ENCODE measurements at regions not wholly inside any gene's neighbourhood (a gene's known extent, or its start where the extent isn't known, plus 50 kb on each side); places are given as distances from the start of the nearest gene placed in this dataset.
A peak's percentile ranks its signal among the peaks of the same experiment; 100 is the strongest.

GRCh38 chr18:44370861-44371260 is 309.8 kb upstream of the SETBP1 start:
- Histone ChIP-seq H3K9ac (ENCODE audit: low read length in 3 of 3) (no peak overlapping the region), H3K4me1 (ENCODE audit: control insufficient read depth in 2 of 3, insufficient read depth in 2 of 3, low read depth in 1 of 3, low read length in 3 of 3) (no peaks in the 10 kb centered on the region), H3K9me3 (ENCODE audit: control insufficient read depth in 2 of 3, insufficient read depth in 1 of 3, low read length in 3 of 3) (peaks cover 0 to 14% (median 0%) of the 10 kb centered on the region in 3 donors), H3K4me3 (ENCODE audit: low read length in 3 of 3) (no peak overlapping the region), H3K36me3 (ENCODE audit: control insufficient read depth in 2 of 3, insufficient read depth in 3 of 3, low read length in 3 of 3) (no peaks in the 10 kb centered on the region), H3K27ac (ENCODE audit: low read depth in 2 of 2, low read length in 2 of 2) (no peak overlapping the region), H3K27me3 (ENCODE audit: control insufficient read depth, insufficient read depth, low read length) (no peaks in the 10 kb centered on the region)
- DNase-seq: no peak
- intact Hi-C loops (cut with DNase I): no loop called here
- FAIRE-seq: no peak
- TF ChIP-seq CTCF (IDR thresholded peaks at IDR 0.05; ENCODE audit: borderline replicate concordance, extremely low read depth, insufficient read depth): no peak

- DNase-seq: no peak
- no peaks in the 10 kb centered on the region for H3K4me1 ChIP-seq (ENCODE audit: control insufficient read depth in 2 of 3, insufficient read depth in 2 of 3, low read depth in 1 of 3, low read length in 3 of 3)
- H3K27me3 ChIP-seq (ENCODE audit: control insufficient read depth, insufficient read depth, low read length): no peaks in the 10 kb centered on the region
- H3K36me3 ChIP-seq (ENCODE audit: control insufficient read depth in 2 of 3, insufficient read depth in 3 of 3, low read length in 3 of 3): no peaks in the 10 kb centered on the region
- no peak for TF ChIP-seq CTCF (IDR thresholded peaks at IDR 0.05; ENCODE audit: borderline replicate concordance, extremely low read depth, insufficient read depth)
- H3K9ac ChIP-seq (ENCODE audit: low read length in 3 of 3): no peak overlapping the region
- H3K27ac ChIP-seq (ENCODE audit: low read depth in 2 of 2, low read length in 2 of 2): no peak overlapping the region
- FAIRE-seq: no peak
- intact Hi-C loops (cut with DNase I): no loop called here
- peaks cover 0 to 14% (median 0%) of the 10 kb centered on the region in 3 donors for H3K9me3 ChIP-seq (ENCODE audit: control insufficient read depth in 2 of 3, insufficient read depth in 1 of 3, low read length in 3 of 3)
- H3K4me3 ChIP-seq (ENCODE audit: low read length in 3 of 3): no peak overlapping the region
Measured at GRCh38 chr18:44374966-44375365, 305.7 kb upstream of the SETBP1 start.

GRCh38 chr18:44386401-44386800 is 294.3 kb upstream of the SETBP1 start:
- intact Hi-C loops (cut with DNase I): no loop called here
- H3K4me1 ChIP-seq (ENCODE audit: control insufficient read depth in 2 of 3, insufficient read depth in 2 of 3, low read depth in 1 of 3, low read length in 3 of 3): peaks cover 0 to 2% (median 0%) of the 10 kb centered on the region in 3 donors
- no peak overlapping the region for H3K9ac ChIP-seq (ENCODE audit: low read length in 3 of 3)
- H3K27me3 ChIP-seq (ENCODE audit: control insufficient read depth, insufficient read depth, low read length): no peaks in the 10 kb centered on the region
- no peaks in the 10 kb centered on the region for H3K9me3 ChIP-seq (ENCODE audit: control insufficient read depth in 2 of 3, insufficient read depth in 1 of 3, low read length in 3 of 3)
- FAIRE-seq (no peak), DNase-seq (peak in 2 of 5 donors; percentile 24 to 36)
- no peaks in the 10 kb centered on the region for H3K36me3 ChIP-seq (ENCODE audit: control insufficient read depth in 2 of 3, insufficient read depth in 3 of 3, low read length in 3 of 3)
- H3K4me3 ChIP-seq (ENCODE audit: low read length in 3 of 3): no peak overlapping the region
- no peak for TF ChIP-seq CTCF (IDR thresholded peaks at IDR 0.05; ENCODE audit: borderline replicate concordance, extremely low read depth, insufficient read depth)
- no peak overlapping the region for H3K27ac ChIP-seq (ENCODE audit: low read depth in 2 of 2, low read length in 2 of 2)

- H3K4me3 ChIP-seq (ENCODE audit: low read length in 3 of 3): no peak overlapping the region
- H3K36me3 ChIP-seq (ENCODE audit: control insufficient read depth in 2 of 3, insufficient read depth in 3 of 3, low read length in 3 of 3): no peaks in the 10 kb centered on the region
- TF ChIP-seq CTCF (IDR thresholded peaks at IDR 0.05; ENCODE audit: borderline replicate concordance, extremely low read depth, insufficient read depth): no peak
- intact Hi-C loops (cut with DNase I): no loop called here
- peaks cover 0 to 2% (median 0%) of the 10 kb centered on the region in 3 donors for H3K4me1 ChIP-seq (ENCODE audit: control insufficient read depth in 2 of 3, insufficient read depth in 2 of 3, low read depth in 1 of 3, low read length in 3 of 3)
- no peak for DNase-seq
- FAIRE-seq: no peak
- H3K27ac ChIP-seq (ENCODE audit: low read depth in 2 of 2, low read length in 2 of 2): no peak overlapping the region
- no peaks in the 10 kb centered on the region for H3K9me3 ChIP-seq (ENCODE audit: control insufficient read depth in 2 of 3, insufficient read depth in 1 of 3, low read length in 3 of 3)
- no peaks in the 10 kb centered on the region for H3K27me3 ChIP-seq (ENCODE audit: control insufficient read depth, insufficient read depth, low read length)
- H3K9ac ChIP-seq (ENCODE audit: low read length in 3 of 3): no peak overlapping the region
Measured at GRCh38 chr18:44388329-44388728, 292.4 kb upstream of the SETBP1 start.

All from kidney (tissue), 13 donors.